Mucosa of rectum (tissue), 2 donors: ENCODE measurements at regions not wholly inside any gene's neighbourhood (a gene's known extent, or its start where the extent isn't known, plus 50 kb on each side); places are given as distances from the start of the nearest gene placed in this dataset.

Source experiments
- H3K27ac ChIP-seq, 2 donors: one replicate each; pipeline ENCODE4 v1.7.0; 2013; ENCODE audit warnings: inconsistent platforms in 2 of 2, low read depth in 2 of 2, low read length in 2 of 2
- H3K27me3 ChIP-seq, 2 donors: one replicate each; pipeline ENCODE4 v1.7.0; 2013; ENCODE audit warnings: low read length in 2 of 2; ENCODE audit not compliant: control insufficient read depth in 2 of 2, insufficient read depth in 2 of 2
- H3K36me3 ChIP-seq, 2 donors: one replicate each; pipeline ENCODE4 v1.7.0; 2013; ENCODE audit warnings: low read length in 2 of 2; ENCODE audit not compliant: control insufficient read depth in 2 of 2, insufficient read depth in 2 of 2
- H3K4me1 ChIP-seq, 2 donors: one replicate each; pipeline ENCODE4 v1.7.0; 2013; ENCODE audit warnings: low read length in 2 of 2, mild to moderate bottlenecking in 1 of 2; ENCODE audit not compliant: control insufficient read depth in 2 of 2, insufficient read depth in 2 of 2
- H3K4me3 ChIP-seq, 2 donors: one replicate each; pipeline ENCODE4 v1.7.0; 2013; ENCODE audit warnings: low read length in 2 of 2
- H3K9ac ChIP-seq, 2 donors: one replicate each; pipeline ENCODE4 v1.7.0; 2013; ENCODE audit warnings: low read length in 2 of 2, low read depth in 1 of 2, mild to moderate bottlenecking in 1 of 2
- H3K9me3 ChIP-seq, 2 donors: one replicate each; pipeline ENCODE4 v1.7.0; 2013; ENCODE audit warnings: low read length in 2 of 2; ENCODE audit not compliant: control insufficient read depth in 2 of 2
- donor health status: healthy.
- donor health status: Normal muscosa, but diverticular disease.

- H3K4me1 ChIP-seq: peaks cover 0 to 2% of the 10 kb centered on the region in 2 donors
- H3K27me3 ChIP-seq: no peaks in the 10 kb centered on the region
- H3K4me3 ChIP-seq: no peak overlapping the region
- H3K9ac ChIP-seq: no peak overlapping the region
- no peak overlapping the region for H3K27ac ChIP-seq
- no peaks in the 10 kb centered on the region for H3K36me3 ChIP-seq
- no peaks in the 10 kb centered on the region for H3K9me3 ChIP-seq
Observed at GRCh38 chr1:232372431-232372830, 257.5 kb downstream of the SIPA1L2 start.

GRCh38 chr1:232369451-232370296 is 260.3 kb downstream of the SIPA1L2 start:
- Histone ChIP-seq H3K4me1 (peaks cover 0 to 5% of the 10 kb centered on the region in 2 donors), H3K27me3 (no peaks in the 10 kb centered on the region), H3K4me3 (no peak overlapping the region), H3K36me3 (no peaks in the 10 kb centered on the region), H3K9ac (no peak overlapping the region), H3K9me3 (no peaks in the 10 kb centered on the region), H3K27ac (no peak overlapping the region)

GRCh38 chr1:232368821-232369321 is 261.1 kb downstream of the SIPA1L2 start:
- Histone ChIP-seq H3K36me3 (no peaks in the 10 kb centered on the region), H3K27me3 (no peaks in the 10 kb centered on the region), H3K27ac (no peak overlapping the region), H3K9ac (no peak overlapping the region), H3K9me3 (no peaks in the 10 kb centered on the region), H3K4me3 (no peak overlapping the region), H3K4me1 (peaks cover 0 to 5% of the 10 kb centered on the region in 2 donors)

- no peaks in the 10 kb centered on the region for H3K36me3 ChIP-seq
- peaks cover 0 to 5% of the 10 kb centered on the region in 2 donors for H3K4me1 ChIP-seq
- no peaks in the 10 kb centered on the region for H3K9me3 ChIP-seq
- H3K4me3 ChIP-seq: no peak overlapping the region
- no peak overlapping the region for H3K27ac ChIP-seq
- no peaks in the 10 kb centered on the region for H3K27me3 ChIP-seq
- H3K9ac ChIP-seq: no peak overlapping the region
Observed at GRCh38 chr1:232367293-232367692, 262.6 kb downstream of the SIPA1L2 start.

- Histone ChIP-seq H3K27me3 (no peaks in the 10 kb centered on the region), H3K9ac (no peak overlapping the region), H3K36me3 (no peaks in the 10 kb centered on the region), H3K27ac (no peak overlapping the region), H3K4me3 (no peak overlapping the region), H3K9me3 (no peaks in the 10 kb centered on the region), H3K4me1 (peaks cover 0 to 5% of the 10 kb centered on the region in 2 donors)
Observed at GRCh38 chr1:232364654-232365382, 265.1 kb downstream of the SIPA1L2 start.

GRCh38 chr1:232363008-232363407 is 266.9 kb downstream of the SIPA1L2 start:
- Histone ChIP-seq H3K4me3 (no peak overlapping the region), H3K9me3 (no peaks in the 10 kb centered on the region), H3K9ac (no peak overlapping the region), H3K27me3 (no peaks in the 10 kb centered on the region), H3K27ac (no peak overlapping the region), H3K36me3 (no peaks in the 10 kb centered on the region), H3K4me1 (peaks cover 0 to 5% of the 10 kb centered on the region in 2 donors)

GRCh38 chr1:232357416-232357815 is 272.5 kb downstream of the SIPA1L2 start:
- Histone ChIP-seq H3K9me3 (no peaks in the 10 kb centered on the region), H3K36me3 (no peaks in the 10 kb centered on the region), H3K4me3 (no peak overlapping the region), H3K27me3 (no peaks in the 10 kb centered on the region), H3K4me1 (no peaks in the 10 kb centered on the region), H3K27ac (no peak overlapping the region), H3K9ac (no peak overlapping the region)

- H3K9ac ChIP-seq: no peak overlapping the region
- no peaks in the 10 kb centered on the region for H3K27me3 ChIP-seq
- H3K4me3 ChIP-seq: no peak overlapping the region
- H3K9me3 ChIP-seq: no peaks in the 10 kb centered on the region
- H3K4me1 ChIP-seq: no peaks in the 10 kb centered on the region
- no peaks in the 10 kb centered on the region for H3K36me3 ChIP-seq
- H3K27ac ChIP-seq: no peak overlapping the region
Observed at GRCh38 chr1:232355162-232356006, 274.5 kb downstream of the SIPA1L2 start.

- Histone ChIP-seq H3K9me3 (no peaks in the 10 kb centered on the region), H3K4me1 (no peaks in the 10 kb centered on the region), H3K36me3 (no peaks in the 10 kb centered on the region), H3K9ac (no peak overlapping the region), H3K27me3 (peaks cover 0 to 2% of the 10 kb centered on the region in 2 donors), H3K27ac (no peak overlapping the region), H3K4me3 (no peak overlapping the region)
Observed at GRCh38 chr1:232353001-232353400, 276.9 kb downstream of the SIPA1L2 start.
